Right hindlimb (tissue), 1 donor: ENCODE measurements at regions not wholly inside any gene's neighbourhood (a gene's known extent, or its start where the extent isn't known, plus 50 kb on each side); places are given as distances from the start of the nearest gene placed in this dataset.
"Not testable (repeated sequence)": the region's sequence is repeated elsewhere in the genome, so short reads cannot be mapped to it uniquely, and the experiment has no call there.

Experiments used
- DNase-seq: peaks from one replicate; pipeline ENCODE4 v3.0.0-alpha.2; 2018

DNA sequence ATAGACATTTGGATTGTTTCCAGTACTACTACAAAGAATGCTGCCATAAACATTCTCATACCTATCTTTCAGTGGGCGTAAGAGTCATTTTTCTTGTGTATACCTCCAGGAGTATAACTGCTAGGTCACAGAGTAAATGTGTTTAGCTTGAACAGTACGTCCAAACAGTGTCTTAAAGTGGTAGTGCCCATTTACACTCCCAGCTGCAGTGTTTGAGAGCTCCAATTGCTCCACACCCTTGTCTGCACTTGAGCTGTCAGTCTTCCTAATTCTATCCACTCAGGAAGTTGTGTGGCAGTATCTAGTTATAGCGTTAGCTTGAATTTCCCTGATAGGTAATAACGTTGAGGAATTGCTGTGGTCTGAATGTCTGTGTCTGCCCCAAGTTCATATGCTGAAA lies 404.7 kb upstream of the PPP2R3A start:
- DNase-seq, result no peak

DNA sequence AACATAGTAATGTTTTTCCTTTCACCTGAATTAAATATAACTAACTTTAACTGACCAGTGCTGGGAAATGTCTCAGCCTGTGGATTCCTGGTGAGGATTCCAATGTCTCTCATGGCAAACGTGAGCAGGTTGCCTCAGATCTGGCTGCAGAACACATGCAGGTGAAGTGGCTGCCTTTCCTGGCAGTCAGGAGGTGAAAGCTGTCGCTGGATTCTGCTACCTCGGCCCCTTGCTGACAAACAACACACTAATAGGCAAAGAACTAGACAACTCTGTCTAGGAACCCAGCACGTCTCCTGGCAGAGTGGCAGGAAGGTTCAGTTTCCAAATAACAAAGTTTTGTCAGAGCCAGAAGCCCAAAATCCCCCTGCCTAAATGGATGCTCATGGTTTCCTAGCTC lies 400.8 kb upstream of the PPP2R3A start:
- no peak for DNase-seq

- no peak for DNase-seq
Measured at GRCh38 chr3:135565546-135565945, 400.0 kb upstream of the PPP2R3A start.

- no peak for DNase-seq
Measured at GRCh38 chr3:135567223-135567622, 398.3 kb upstream of the PPP2R3A start.

- DNase-seq, result no peak
Measured at GRCh38 chr3:135576751-135577150, 388.8 kb upstream of the PPP2R3A start.

- DNase-seq, result no peak
Measured at GRCh38 chr3:135581806-135582205, 383.7 kb upstream of the PPP2R3A start.

DNA sequence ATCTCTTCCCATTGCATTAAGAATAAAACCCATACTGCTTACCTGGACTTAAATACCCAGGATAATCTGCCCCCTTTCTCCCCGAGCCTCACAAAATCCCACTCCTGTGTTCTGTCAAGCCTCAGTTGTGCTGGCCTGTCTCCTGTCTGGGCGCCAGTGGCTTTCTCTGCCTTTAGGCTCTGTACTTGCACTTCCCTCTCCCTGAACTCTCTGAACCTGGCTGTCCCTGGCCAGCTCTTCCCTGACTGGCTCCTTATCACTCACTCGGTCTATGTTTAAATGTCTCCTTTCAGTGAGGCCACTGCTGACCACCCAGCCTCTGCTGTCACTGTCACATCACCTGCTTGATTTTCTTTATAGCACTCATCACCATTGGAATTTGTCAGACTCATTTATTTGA lies 382.7 kb upstream of the PPP2R3A start:
- no peak for DNase-seq

DNA sequence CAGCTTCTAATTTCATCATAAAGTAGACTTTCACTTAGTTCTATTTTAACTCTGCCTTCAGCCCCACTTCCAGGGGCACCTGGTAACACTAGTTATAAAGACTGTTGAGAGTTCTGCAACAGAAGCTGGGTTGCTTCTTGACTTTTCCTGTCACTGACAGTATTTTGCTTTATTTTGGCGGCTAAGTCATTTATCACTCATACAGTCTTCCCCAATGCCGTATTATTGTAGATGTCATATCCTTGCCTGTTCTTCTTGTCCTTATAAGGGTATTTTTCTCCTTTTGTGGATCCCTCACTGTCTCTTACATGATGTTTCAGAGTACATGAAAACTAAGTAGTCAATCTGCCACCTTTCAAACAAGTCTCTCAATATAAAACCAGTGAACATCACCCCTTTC lies 369.0 kb upstream of the PPP2R3A start:
- DNase-seq, result no peak

DNA sequence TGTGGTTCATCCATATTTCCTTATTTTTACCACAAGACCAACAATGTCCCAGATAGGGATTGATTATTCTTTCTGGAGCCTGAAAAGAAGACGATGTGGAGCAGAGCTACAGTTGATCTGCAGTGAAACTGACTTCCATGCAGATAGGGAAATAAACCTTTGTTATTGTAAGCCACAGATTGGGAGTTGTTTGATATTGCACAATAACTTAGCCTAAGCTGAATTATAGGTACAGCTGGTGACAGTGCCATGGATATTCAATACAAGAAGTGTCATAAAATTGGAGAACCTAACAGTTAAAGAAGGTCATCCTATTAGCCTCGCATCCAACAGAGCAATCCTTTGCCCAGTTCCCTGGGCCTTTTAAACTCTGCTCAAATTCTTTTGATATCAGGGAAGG lies 367.7 kb upstream of the PPP2R3A start:
- DNase-seq, result no peak

DNA sequence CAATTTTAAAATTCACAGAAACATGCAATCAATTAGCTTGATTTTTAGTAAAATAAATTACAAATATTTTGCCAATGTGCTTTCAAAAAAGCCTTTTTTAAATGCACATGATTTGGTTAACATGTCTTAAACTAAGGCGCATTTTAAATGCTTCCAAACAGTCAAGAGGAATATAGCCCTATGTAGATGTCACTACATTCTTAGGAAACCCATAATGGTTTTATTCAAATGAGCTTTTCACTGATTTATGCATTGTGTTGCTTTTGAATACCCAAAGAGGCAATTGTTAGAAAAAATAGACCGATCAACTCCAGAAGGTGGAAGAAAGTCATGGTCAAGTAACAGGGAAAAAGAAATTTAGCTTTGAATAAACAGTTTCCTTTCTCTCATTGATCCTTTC lies 366.9 kb upstream of the PPP2R3A start:
- no peak for DNase-seq

GRCh38 chr3:135604512-135604911 lies 361.0 kb upstream of the PPP2R3A start:
- DNase-seq, result not testable (repeated sequence)

GRCh38 chr3:135618123-135618522 lies 347.4 kb upstream of the PPP2R3A start:
- no peak for DNase-seq

DNA sequence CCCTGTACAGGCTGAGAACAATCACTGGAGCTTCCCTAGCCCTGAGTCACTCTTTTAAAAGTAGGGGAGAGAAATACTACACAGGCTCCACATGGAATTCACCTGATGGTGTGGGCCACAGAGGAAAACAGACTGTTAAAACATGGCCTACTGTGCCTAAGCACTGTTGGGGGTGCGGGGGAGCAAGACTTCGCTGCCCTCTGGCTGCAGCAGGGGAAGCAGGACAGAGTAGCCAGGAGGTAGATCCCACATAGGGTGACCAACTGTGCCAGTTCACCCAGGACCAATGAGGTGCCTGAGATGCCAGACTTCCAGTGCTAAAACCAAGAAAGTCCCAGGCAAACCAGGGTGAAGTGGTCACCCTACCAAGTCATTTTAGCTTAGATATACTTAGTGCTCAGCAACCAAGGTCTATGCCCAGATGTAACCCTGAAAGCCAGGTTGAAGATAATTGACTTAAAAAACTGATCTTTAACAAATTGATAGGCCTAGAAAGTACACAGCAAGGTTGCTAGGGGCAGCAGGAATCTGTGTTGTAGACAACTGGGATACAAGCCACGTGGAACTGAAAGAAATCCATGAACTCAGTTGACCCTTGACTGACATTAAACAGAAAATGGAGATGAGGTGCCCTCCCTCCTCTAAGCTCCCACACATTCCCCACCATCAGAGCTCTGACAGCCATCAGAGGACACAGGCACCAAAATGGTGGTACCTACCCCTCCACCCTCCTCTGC lies 344.2 kb upstream of the PPP2R3A start:
- DNase-seq, result no peak

- no peak for DNase-seq
Measured at GRCh38 chr3:135622215-135622614, 343.3 kb upstream of the PPP2R3A start.

DNA sequence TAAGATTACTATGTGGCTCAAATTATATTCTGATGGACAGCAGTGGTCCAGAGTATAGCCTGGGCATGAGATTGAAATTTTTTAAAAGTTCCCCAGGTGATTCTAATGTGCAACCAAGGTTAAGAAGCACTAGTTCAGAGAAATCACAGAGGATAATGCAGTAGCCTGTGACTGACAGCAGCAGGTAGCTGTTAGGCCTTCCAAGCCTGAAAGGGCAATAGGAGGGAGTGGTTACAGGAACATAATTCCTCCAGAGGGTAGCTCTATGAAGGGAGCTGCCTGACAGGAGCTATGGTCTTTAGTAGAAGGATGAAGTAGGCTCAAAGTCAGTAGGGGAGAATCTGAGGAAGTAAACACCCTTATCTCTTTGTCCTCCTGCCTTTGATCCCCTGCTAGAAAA lies 342.9 kb upstream of the PPP2R3A start:
- DNase-seq, result no peak

GRCh38 chr3:135623558-135623957 lies 342.0 kb upstream of the PPP2R3A start:
- no peak for DNase-seq

DNA sequence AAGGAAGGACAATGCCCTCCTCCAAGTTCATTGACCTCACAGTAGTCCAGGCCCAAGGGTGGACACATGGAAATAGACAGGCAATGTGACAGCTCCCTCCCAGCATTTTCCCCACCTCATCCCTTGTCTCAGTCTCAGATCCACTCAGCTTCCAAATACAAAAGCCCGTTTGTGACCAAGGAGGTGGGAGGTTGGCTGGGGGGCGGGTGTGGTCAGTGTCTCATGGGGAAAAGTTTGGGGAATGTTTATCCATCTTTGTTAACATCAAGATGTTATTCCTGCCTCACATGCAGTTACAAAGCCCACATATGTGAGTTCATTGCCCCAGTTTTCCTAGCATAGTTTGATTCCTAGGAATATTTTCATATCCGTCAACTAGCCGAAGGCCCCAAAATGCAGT lies 338.5 kb upstream of the PPP2R3A start:
- no peak for DNase-seq

- no peak for DNase-seq
Measured at GRCh38 chr3:135629701-135630408, 335.7 kb upstream of the PPP2R3A start.

DNA sequence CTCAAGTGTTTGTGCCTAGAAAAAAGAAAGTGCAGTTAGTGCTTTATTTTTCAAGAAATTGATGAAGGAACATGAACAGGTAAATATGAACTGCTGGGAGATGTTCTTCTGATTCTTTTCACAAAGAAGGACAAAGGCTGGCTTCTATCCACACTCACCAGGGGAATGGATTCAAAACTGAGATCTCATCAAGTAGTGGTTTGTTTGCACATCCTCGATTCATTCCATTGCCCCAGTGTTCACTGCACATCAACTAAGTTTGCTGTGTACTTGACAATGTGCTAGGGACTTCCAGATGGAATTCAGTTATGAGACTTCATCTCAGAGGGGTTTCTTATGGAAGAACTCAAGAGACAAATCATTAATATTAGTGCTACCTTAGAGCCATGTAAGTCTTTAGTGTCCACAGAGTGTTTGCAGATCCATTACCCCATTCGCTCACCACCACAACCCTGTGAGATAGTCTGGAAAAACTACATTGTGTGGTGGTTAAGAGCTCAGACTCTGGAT lies 332.9 kb upstream of the PPP2R3A start:
- no peak for DNase-seq

DNA sequence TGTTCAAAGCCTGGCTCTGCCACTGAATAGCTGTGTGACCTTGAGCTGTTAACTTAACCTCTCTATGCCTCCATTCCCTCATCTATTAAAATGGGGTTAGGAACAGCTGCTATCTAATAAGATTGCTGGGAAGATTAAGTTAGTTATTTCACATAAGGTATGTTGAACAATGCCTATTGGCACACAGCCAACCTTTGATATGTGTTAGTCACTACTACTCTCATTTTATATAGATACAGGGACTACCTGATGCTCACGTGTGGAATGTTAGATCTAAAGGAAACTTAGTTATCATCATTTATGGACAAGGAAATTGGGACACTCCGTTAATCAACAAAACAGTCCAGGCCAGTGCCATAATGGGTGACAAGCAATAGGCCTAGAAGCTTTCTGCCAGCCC lies 332.4 kb upstream of the PPP2R3A start:
- DNase-seq, result no peak

GRCh38 chr3:135636596-135636995 lies 328.9 kb upstream of the PPP2R3A start:
- no peak for DNase-seq

DNA sequence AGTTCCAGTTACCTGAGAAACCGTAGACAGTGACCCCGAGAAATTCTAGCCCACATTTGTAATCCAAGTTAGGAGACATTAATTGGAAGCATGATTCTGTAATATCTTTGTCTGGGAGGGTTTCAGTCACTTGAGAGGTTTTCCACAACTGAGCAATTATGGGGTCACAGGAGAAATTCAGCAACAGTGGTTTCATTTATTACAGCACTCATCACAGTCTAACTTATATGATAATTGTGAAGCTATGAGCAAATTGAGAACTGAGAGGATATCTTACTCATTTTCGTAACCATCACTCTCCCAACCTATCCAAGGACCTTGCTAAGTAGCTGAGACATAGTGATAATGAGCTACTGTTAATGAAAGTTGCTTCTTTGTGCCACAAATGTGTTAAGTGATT lies 328.5 kb upstream of the PPP2R3A start:
- DNase-seq, result no peak

- no peak for DNase-seq
Measured at GRCh38 chr3:135641761-135642160, 323.8 kb upstream of the PPP2R3A start.

- no peak for DNase-seq
Measured at GRCh38 chr3:135645541-135645940, 320.0 kb upstream of the PPP2R3A start.

- DNase-seq, result no peak
Measured at GRCh38 chr3:135646873-135647272, 318.7 kb upstream of the PPP2R3A start.
